ENCODE measurements at regions not wholly inside any gene's neighbourhood (a gene's known extent, or its start where the extent isn't known, plus 50 kb on each side); places are given as distances from the start of the nearest gene placed in this dataset.

GRCh38 chr4:32841217-32841616 is 2121.0 kb downstream of the PCDH7 start:
- Histone ChIP-seq H3K4me1 (no peaks in the 10 kb centered on the region), H3K27me3 (no peaks in the 10 kb centered on the region), H3K36me3 (no peaks in the 10 kb centered on the region), H3K9me3 (no peaks in the 10 kb centered on the region), H3K4me3 (ENCODE audit: low read depth, low read length) (no peak overlapping the region)
- DNase-seq, result no peak
- TF ChIP-seq, protein P1, sequence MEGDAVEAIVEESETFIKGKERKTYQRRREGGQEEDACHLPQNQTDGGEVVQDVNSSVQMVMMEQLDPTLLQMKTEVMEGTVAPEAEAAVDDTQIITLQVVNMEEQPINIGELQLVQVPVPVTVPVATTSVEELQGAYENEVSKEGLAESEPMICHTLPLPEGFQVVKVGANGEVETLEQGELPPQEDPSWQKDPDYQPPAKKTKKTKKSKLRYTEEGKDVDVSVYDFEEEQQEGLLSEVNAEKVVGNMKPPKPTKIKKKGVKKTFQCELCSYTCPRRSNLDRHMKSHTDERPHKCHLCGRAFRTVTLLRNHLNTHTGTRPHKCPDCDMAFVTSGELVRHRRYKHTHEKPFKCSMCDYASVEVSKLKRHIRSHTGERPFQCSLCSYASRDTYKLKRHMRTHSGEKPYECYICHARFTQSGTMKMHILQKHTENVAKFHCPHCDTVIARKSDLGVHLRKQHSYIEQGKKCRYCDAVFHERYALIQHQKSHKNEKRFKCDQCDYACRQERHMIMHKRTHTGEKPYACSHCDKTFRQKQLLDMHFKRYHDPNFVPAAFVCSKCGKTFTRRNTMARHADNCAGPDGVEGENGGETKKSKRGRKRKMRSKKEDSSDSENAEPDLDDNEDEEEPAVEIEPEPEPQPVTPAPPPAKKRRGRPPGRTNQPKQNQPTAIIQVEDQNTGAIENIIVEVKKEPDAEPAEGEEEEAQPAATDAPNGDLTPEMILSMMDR (IDR thresholded peaks at IDR 0.05; ENCODE audit: low read depth, low read length), result no peak

DNA sequence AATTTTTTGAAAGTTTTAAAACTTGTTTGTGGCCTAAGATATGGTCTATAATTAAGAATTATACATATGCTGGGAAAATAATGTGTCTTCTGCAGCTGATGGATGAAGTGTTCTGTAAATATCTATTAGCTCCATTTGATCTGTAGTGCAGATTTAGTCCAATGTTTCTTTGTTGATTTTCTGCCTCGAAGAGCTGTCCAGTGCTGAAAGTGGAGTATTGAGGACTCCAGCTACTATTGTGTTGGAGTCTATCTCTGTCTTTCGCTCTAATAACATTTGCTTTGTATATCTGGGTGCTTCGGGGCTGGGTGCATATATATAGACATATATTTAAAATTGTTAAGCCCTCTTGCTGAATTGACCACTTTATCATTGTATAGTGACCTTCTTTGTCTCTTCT is 2127.3 kb downstream of the PCDH7 start:
- Histone ChIP-seq H3K27me3 (no peaks in the 10 kb centered on the region), H3K4me3 (ENCODE audit: low read depth, low read length) (no peak overlapping the region), H3K4me1 (no peaks in the 10 kb centered on the region), H3K9me3 (no peaks in the 10 kb centered on the region), H3K36me3 (no peaks in the 10 kb centered on the region)
- DNase-seq, result no peak
- TF ChIP-seq, protein P1 (IDR thresholded peaks at IDR 0.05; ENCODE audit: low read depth, low read length), result no peak

DNA sequence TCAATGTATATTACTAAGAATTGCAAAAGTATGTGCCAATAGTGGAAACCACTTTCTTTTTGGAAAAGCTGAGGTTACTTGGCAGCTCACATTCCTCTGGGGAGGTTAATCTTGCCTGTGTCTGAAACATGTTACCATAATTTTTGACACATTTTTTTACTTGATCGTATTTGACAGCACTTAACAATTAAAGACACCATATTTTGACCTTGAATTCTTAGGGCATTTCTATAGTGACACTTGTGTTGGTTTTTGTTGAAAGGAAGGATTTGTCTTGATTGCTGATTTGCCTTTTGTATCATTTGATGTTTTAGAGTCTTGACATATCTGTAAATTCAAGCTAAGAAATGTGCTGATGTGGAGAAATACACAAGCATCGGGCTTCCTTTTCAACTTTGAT is 2135.5 kb downstream of the PCDH7 start:
- Histone ChIP-seq H3K9me3 (no peaks in the 10 kb centered on the region), H3K4me1 (no peaks in the 10 kb centered on the region), H3K4me3 (ENCODE audit: low read depth, low read length) (no peak overlapping the region), H3K36me3 (no peaks in the 10 kb centered on the region), H3K27me3 (no peaks in the 10 kb centered on the region)
- TF ChIP-seq, protein P1 (IDR thresholded peaks at IDR 0.05; ENCODE audit: low read depth, low read length), result no peak
- DNase-seq, result no peak

DNA sequence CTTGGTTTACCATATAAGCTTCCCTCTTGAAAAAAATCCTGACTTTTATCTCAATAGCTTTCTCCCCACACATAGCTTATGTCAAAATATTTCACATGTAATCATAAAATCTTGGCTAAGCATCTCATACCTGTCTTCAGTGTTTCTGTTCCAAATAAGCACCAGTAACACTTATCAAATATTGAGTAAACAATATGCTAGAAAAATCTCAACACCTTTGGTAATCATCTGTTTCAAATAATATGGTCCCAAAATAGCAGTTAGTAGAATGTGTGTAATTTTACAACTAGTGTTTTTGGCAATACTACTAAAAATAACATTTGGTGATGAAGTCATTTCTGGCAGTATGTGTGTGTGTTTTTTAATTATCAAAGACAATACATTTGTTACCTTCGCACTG is 2138.2 kb downstream of the PCDH7 start:
- Histone ChIP-seq H3K27me3 (no peaks in the 10 kb centered on the region), H3K36me3 (no peaks in the 10 kb centered on the region), H3K9me3 (no peaks in the 10 kb centered on the region), H3K4me1 (no peaks in the 10 kb centered on the region), H3K4me3 (ENCODE audit: low read depth, low read length) (no peak overlapping the region)
- DNase-seq, result no peak
- TF ChIP-seq, protein P1 (IDR thresholded peaks at IDR 0.05; ENCODE audit: low read depth, low read length), result no peak

GRCh38 chr4:32858971-32859370 is 2138.8 kb downstream of the PCDH7 start:
- TF ChIP-seq, protein P1 (IDR thresholded peaks at IDR 0.05; ENCODE audit: low read depth, low read length), result no peak
- H3K27me3 ChIP-seq, result no peaks in the 10 kb centered on the region
- no peaks in the 10 kb centered on the region for H3K36me3 ChIP-seq
- H3K4me1 ChIP-seq, result no peaks in the 10 kb centered on the region
- no peaks in the 10 kb centered on the region for H3K9me3 ChIP-seq
- no peak overlapping the region for H3K4me3 ChIP-seq (ENCODE audit: low read depth, low read length)
- no peak for DNase-seq

DNA sequence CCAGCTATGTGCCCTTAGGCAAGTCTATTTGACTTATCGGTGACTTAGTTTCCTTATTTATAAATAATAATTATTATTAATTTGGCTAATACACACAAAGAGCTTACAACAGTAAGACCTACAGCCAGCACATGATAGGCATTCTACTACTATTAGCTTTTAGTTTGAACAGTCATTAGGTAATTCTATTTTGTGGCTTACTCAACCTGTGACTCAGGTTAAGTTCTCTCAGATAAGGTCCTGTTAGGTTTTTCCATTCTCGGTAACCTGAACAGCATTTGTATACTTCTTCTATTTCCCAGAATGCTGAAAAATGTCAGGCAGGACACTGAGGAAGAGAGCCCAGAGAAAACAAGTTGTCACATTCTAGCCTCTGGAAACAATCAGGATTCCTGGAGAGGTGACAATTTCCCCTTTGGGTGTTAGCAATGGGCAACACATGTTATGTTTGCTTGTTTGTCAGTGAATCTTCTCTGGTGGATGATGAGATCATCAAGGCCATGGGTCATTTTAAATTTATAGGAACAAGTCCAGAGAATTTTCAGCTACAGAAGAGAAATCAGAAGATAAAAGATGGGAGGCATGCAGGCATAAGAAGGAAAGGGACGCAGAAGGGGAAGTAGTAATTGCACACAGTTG is 2144.7 kb downstream of the PCDH7 start:
- Histone ChIP-seq H3K36me3 (no peaks in the 10 kb centered on the region), H3K27me3 (no peaks in the 10 kb centered on the region), H3K9me3 (no peaks in the 10 kb centered on the region), H3K4me1 (no peaks in the 10 kb centered on the region), H3K4me3 (ENCODE audit: low read depth, low read length) (no peak overlapping the region)
- no peak for DNase-seq
- TF ChIP-seq, protein P1 (IDR thresholded peaks at IDR 0.05; ENCODE audit: low read depth, low read length), result no peak

Data from BE2C (cell line).